Heart right ventricle (tissue), 16 donors: ENCODE measurements at regions not wholly inside any gene's neighbourhood (a gene's known extent, or its start where the extent isn't known, plus 50 kb on each side); places are given as distances from the start of the nearest gene placed in this dataset.

Experiments
- ATAC-seq, 8 donors: fragments of 200-7000 bp; cut with Tn5 transposase; one replicate each; pipeline ENCODE4 v1.9.1; 2020; ENCODE audit warnings: mild to moderate bottlenecking in 8 of 8, moderate library complexity in 8 of 8, moderate number of reproducible peaks in 1 of 8
- DNase-seq, 2 donors: peaks; one replicate each; pipeline ENCODE4 v3.0.0-alpha.2; 2020
- H3K27ac ChIP-seq, 10 donors: fragments of 200-600 bp; sonication (generic) in 2 of 10; one replicate each; pipeline versions ENCODE4 v1.5.0 to v1.8.0; 2020 to 2022; ENCODE audit warnings: mild to moderate bottlenecking in 3 of 10
- H3K27me3 ChIP-seq, 7 donors: fragments of 200-600 bp; one replicate each; pipeline ENCODE4 v1.8.0; 2021 to 2022; ENCODE audit warnings: mild to moderate bottlenecking in 2 of 7
- H3K36me3 ChIP-seq, 9 donors: fragments of 200-600 bp; sonication (generic) in 1 of 9; one replicate each; pipeline versions ENCODE4 v1.5.0 to v1.8.0; 2020 to 2022; ENCODE audit warnings: mild to moderate bottlenecking in 2 of 9
- H3K4me1 ChIP-seq, 9 donors: fragments of 200-600 bp; sonication (generic) in 1 of 9; one replicate each; pipeline versions ENCODE4 v1.5.0 to v1.8.0; 2020 to 2022; ENCODE audit warnings: mild to moderate bottlenecking in 4 of 9
- H3K4me3 ChIP-seq, 10 donors: fragments of 200-600 bp; sonication (generic) in 2 of 10; one replicate each; pipeline versions ENCODE4 v1.5.0 to v1.8.0; 2020 to 2022; ENCODE audit warnings: mild to moderate bottlenecking in 7 of 10, moderate library complexity in 2 of 10
- H3K9me3 ChIP-seq, 11 donors: fragments of 200-600 bp in 10 of 11; sonication (generic) in 2 of 11; one replicate each; pipeline versions ENCODE4 v1.5.0 to v1.8.0; 2013 to 2022; ENCODE audit warnings: mild to moderate bottlenecking in 2 of 11, control low read depth in 1 of 11, moderate library complexity in 1 of 11
- WGBS, 2 donors: extraction: QIAGEN DNeasy Blood & Tissue Kit; methylation state at CpG; one replicate each; pipeline ENCODE4 v1.1.7; 2013; ENCODE audit warnings: inconsistent platforms in 1 of 2; 5-methylcytosine and 5-hydroxymethylcytosine counted together
- intact Hi-C, 10 donors: fragments of 100-400 bp; cut with DNase I; formaldehyde crosslinking; loops; one replicate each; pipeline versions ENCODE4 v1.11.1 to v1.14.2; 2022
- TF ChIP-seq, protein P1 (sequence below), 9 donors: fragments of 200-600 bp; sonication (generic) in 2 of 9; IDR thresholded peaks; one replicate each; pipeline versions ENCODE4 v1.5.0 to v1.8.0; 2021 to 2022; ENCODE audit warnings: antibody characterized with exemption in 9 of 9, mild to moderate bottlenecking in 5 of 9, moderate library complexity in 1 of 9
- donor health status: Arrhythmogenic right ventricular cardiomyopathy.
- donor health status: ischemic (EF 13 %, LVEDD 7.1; RV severe dilation, severe dysfunction).
- donor health status: healthy with polysubstance abuse.
- donor health status: DM: no; HTN: yes; CAD: no.
- donor health status: DM: no; HTN: no; CAD: no.
- donor health status: ischemic (EF 25% LVEDD 6.9; RV normal size, moderate dysfunction).
- donor health status: ischemic (EF 25% LVEDD 5.7; RV mildly dilated, moderate dysfunction).
- donor health status: healthy.
- donor health status: DM: yes; HTN: yes; CAD: no.
- donor health status: Ischemic cardiomyopathy.
- donor health status: ischemic (EF 35%, LVEDD 5.7; RV mildly dilated, moderate dysfunction).
- donor health status: nonischemic (EF 11% LVEDD 7.7; RV severe dilation, severe dysfunction).
- donor health status: DM: yes; HTN: yes; CAD: no.
- donor health status: PGD.
- donor health status: ischemic (EF 29% LVEDD 5.4; RV normal size, mild dysfunction).
- donor health status: nonischemic (EF 23%, LVEDD 6.1; RV moderate dilation, normal function).

DNA sequence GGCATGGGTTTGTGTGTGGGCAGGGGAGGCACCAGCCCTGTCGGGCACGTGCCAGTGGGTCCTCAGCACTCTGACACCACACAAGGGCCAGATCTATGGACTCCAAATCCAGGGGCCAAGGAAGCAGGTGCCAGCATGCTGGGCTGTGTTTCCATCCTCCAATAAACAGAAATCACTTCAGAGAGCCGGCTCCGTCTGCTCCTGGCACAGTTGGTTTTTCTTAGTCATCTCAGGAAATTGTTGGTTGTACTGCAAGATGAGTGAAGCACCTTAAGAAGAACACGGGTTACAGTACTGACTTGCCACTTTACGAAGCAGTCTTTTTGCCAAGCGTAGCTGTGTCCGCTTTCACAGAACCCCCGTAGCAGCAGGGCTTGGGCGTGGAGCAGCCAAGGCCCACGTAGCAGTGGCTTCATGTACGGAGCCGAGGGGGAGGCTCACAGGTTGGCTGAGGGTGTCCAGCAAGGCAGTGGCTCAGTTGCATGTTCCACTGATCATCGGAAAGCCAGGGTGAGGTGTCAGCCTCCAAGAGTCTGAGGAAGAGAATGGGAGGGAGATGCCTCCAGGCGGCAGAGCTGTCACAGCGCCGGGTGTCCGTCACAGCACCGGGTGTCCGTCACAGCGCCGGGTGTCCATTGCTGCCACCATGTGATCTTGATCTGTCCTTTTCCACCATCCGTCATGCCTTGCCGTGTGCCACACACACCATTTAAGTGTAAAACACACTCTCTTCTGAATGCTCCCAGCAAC lies 314.9 kb downstream of the CTTN start:
- ATAC-seq (no peak), DNase-seq (no peak)
- H3K9me3 ChIP-seq = no peaks in the 10 kb centered on the region
- H3K4me1 ChIP-seq = peaks cover 0 to 6% (median 0%) of the 10 kb centered on the region in 9 donors
- WGBS, 2 donors = 87% methylated on average over 24 of the region's 24 CpGs
- no peak overlapping the region for H3K27ac ChIP-seq
- no peaks in the 10 kb centered on the region for H3K36me3 ChIP-seq
- H3K4me3 ChIP-seq = no peak overlapping the region
- TF ChIP-seq, protein P1, sequence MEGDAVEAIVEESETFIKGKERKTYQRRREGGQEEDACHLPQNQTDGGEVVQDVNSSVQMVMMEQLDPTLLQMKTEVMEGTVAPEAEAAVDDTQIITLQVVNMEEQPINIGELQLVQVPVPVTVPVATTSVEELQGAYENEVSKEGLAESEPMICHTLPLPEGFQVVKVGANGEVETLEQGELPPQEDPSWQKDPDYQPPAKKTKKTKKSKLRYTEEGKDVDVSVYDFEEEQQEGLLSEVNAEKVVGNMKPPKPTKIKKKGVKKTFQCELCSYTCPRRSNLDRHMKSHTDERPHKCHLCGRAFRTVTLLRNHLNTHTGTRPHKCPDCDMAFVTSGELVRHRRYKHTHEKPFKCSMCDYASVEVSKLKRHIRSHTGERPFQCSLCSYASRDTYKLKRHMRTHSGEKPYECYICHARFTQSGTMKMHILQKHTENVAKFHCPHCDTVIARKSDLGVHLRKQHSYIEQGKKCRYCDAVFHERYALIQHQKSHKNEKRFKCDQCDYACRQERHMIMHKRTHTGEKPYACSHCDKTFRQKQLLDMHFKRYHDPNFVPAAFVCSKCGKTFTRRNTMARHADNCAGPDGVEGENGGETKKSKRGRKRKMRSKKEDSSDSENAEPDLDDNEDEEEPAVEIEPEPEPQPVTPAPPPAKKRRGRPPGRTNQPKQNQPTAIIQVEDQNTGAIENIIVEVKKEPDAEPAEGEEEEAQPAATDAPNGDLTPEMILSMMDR (IDR thresholded peaks at IDR 0.05) = no peak
- intact Hi-C loops = no loop called here
- H3K27me3 ChIP-seq = peaks cover 0 to 91% (median 63%) of the 10 kb centered on the region in 7 donors

- ATAC-seq (no peak), DNase-seq (no peak)
- intact Hi-C loops = no loop called here
- Histone ChIP-seq H3K4me1 (peaks cover 0 to 6% (median 0%) of the 10 kb centered on the region in 9 donors), H3K27me3 (peaks cover 0 to 96% (median 70%) of the 10 kb centered on the region in 7 donors), H3K27ac (no peak overlapping the region), H3K9me3 (no peaks in the 10 kb centered on the region), H3K4me3 (no peak overlapping the region), H3K36me3 (no peaks in the 10 kb centered on the region)
- TF ChIP-seq, protein P1 (IDR thresholded peaks at IDR 0.05) = no peak
- WGBS, 2 donors = 32 to 40% methylated on average over 10 of the region's 10 CpGs
These were observed 315.8 kb downstream of the CTTN start for GRCh38 chr11:70713988-70714665.

DNA sequence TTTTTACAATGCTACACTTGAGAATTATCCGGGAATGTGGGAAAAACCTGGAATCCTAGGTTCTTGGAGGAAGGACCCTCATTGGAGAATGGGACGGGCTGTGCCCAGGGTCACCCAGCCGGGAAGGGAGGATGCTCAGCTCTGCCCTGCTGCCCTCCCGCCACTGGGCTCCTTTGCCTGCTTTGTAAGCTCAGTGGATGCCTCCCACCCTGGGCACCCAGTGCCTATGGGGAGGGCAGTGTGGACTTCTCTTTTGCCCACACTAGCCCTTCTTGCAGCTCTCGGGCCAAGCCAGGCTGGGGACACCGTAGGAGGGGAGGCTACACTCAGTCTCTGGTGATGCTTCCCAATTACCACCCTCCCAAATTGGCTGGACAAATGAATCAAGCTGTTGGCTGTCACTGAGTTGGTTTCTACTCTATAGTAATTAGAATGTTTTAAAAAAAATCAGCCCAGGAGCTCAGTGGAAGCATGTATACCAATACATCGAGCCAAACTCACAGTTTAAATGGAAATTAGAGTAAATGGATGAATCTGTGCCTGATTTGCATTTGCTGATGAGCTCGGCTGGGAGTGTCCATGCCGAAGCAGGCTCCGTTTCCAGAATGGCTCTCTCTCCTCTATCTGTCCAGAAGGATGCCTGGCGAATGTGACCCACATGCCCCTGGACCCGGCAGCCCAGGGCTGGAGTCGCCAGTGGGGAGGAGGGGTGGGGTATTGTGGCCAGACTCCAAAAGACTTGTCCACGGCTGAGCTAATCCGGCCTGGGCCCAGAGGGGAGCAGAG lies 317.0 kb downstream of the CTTN start:
- TF ChIP-seq, protein P1 (IDR thresholded peaks at IDR 0.05) = no peak
- Histone ChIP-seq H3K36me3 (no peaks in the 10 kb centered on the region), H3K4me1 (peaks cover 0 to 6% (median 0%) of the 10 kb centered on the region in 9 donors), H3K27me3 (peaks cover 0 to 90% (median 74%) of the 10 kb centered on the region in 7 donors), H3K4me3 (no peak overlapping the region), H3K9me3 (no peaks in the 10 kb centered on the region), H3K27ac (no peak overlapping the region)
- intact Hi-C loops = no loop called here
- WGBS, 2 donors = 70 to 72% methylated on average over 15 of the region's 15 CpGs
- ATAC-seq (no peak), DNase-seq (no peak)

- 77 to 87% methylated on average over 11 of the region's 11 CpGs for WGBS, 2 donors
- no peaks in the 10 kb centered on the region for H3K9me3 ChIP-seq
- no peak for DNase-seq
- H3K4me3 ChIP-seq = no peak overlapping the region
- no peak for ATAC-seq
- TF ChIP-seq, protein P1 (IDR thresholded peaks at IDR 0.05) = no peak
- H3K4me1 ChIP-seq = peaks cover 0 to 6% (median 0%) of the 10 kb centered on the region in 9 donors
- H3K36me3 ChIP-seq = no peaks in the 10 kb centered on the region
- H3K27me3 ChIP-seq = peaks cover 0 to 83% (median 66%) of the 10 kb centered on the region in 7 donors
- no peak overlapping the region for H3K27ac ChIP-seq
- intact Hi-C loops = no loop called here
These were observed 317.9 kb downstream of the CTTN start for GRCh38 chr11:70716216-70716615.
